HepG2 (cell line): ENCODE measurements at regions not wholly inside any gene's neighbourhood (a gene's known extent, or its start where the extent isn't known, plus 50 kb on each side); places are given as distances from the start of the nearest gene placed in this dataset.
A peak's percentile ranks its signal among the peaks of the same experiment; 100 is the strongest.

Experiments used
- ATF1 ChIP-seq: IDR thresholded peaks from 2 replicates; pipeline ENCODE4 v1.6.1; 2016; ENCODE audit warnings: mild to moderate bottlenecking, control low read depth
- BCL6 ChIP-seq: IDR thresholded peaks from 2 replicates; pipeline ENCODE4 v1.6.1; 2016; ENCODE audit warnings: missing genetic modification reagents, missing compliant biosample characterization
- XRCC5 ChIP-seq: fragments of 200-400 bp; formaldehyde crosslinking; optimal IDR thresholded peaks from 2 replicates; pipeline ENCODE3; 2017; ENCODE audit warnings: mild to moderate bottlenecking, low read length
- ZFP1 ChIP-seq: IDR thresholded peaks from 2 replicates; pipeline ENCODE4 v1.6.1; 2016
- ZNF253 ChIP-seq: sonication (generic); formaldehyde crosslinking; IDR thresholded peaks from 2 replicates; pipeline ENCODE4 v1.8.0; 2022; ENCODE audit warnings: mild to moderate bottlenecking, missing genetic modification reagents, borderline replicate concordance
- ZNF264 ChIP-seq: sonication (generic); formaldehyde crosslinking; IDR thresholded peaks from 2 replicates; pipeline ENCODE4 v1.4.0; 2020; ENCODE audit warnings: missing genetic modification reagents
- ZNF292 ChIP-seq: sonication (generic); formaldehyde crosslinking; IDR thresholded peaks from 2 replicates; pipeline ENCODE4 v1.8.1; 2022; ENCODE audit warnings: mild to moderate bottlenecking, low read depth, missing genetic modification reagents, borderline replicate concordance
- ZNF572 ChIP-seq: sonication (generic); formaldehyde crosslinking; IDR thresholded peaks from 2 replicates; pipeline ENCODE4 v1.5.1; 2020; ENCODE audit warnings: mild to moderate bottlenecking, missing genetic modification reagents
- ZNF709 ChIP-seq: sonication (generic); formaldehyde crosslinking; IDR thresholded peaks from 2 replicates; pipeline ENCODE4 v1.5.0; 2020; ENCODE audit warnings: mild to moderate bottlenecking, missing genetic modification reagents
- TF ChIP-seq, protein P1 (sequence below): sonication (generic); formaldehyde crosslinking; IDR thresholded peaks from 2 replicates; pipeline ENCODE4 v1.5.0; 2020; ENCODE audit warnings: missing genetic modification reagents
- TF ChIP-seq, protein P2 (sequence below): IDR thresholded peaks from 2 replicates; pipeline ENCODE4 v1.6.1; 2016; ENCODE audit warnings: low read depth, control low read depth
- TF ChIP-seq, protein P3 (sequence below): IDR thresholded peaks from 2 replicates; pipeline ENCODE4 v1.6.1; 2016; ENCODE audit warnings: low read depth, missing genetic modification reagents, missing compliant biosample characterization
- TF ChIP-seq, protein P4 (sequence below), 2 experiments: sonication (generic) in 1 of 2; formaldehyde crosslinking in 1 of 2; IDR thresholded peaks; 2 replicates each; pipeline versions ENCODE4 v1.4.0 to v1.6.1; 2016 to 2020; ENCODE audit warnings: borderline replicate concordance in 1 of 2, low read depth in 1 of 2, mild to moderate bottlenecking in 1 of 2, missing genetic modification reagents in 1 of 2
- TF ChIP-seq, protein P5 (sequence below): sonication (generic); formaldehyde crosslinking; IDR thresholded peaks from 2 replicates; pipeline ENCODE4 v1.4.0; 2020; ENCODE audit warnings: missing genetic modification reagents

DNA sequence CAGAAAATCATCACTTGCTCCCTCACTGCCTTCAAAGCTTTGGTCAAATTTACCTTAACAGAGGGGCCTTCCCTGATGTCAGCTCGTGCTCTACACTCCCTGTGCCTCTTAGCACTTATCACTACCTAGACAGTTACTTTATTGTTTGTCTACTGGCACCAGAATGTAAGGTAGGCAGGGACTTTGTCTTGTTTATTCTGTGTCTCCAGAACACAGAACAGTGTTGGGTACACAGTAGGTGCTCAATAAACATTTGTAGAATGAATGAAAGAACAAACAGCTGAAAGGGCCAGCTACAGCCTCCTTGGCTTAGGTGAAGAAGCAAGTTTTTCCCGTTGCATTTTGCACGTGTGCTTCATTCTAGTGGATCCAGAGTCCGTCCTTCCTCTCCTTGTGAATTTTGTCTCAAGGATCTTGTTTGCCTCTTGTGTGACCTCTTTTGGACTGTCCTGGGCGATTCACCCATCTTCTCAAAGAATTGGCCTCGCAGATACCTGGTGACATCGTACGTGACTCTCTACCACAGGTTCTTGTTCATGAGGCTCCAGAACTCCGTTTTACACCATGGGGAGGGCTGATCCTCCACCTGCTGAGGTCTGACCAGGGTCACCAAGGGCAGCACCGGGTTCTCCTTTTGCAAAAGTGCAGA, 84.2 kb upstream of the ARMC2 start (continued):
- peak; percentile 92 for TF ChIP-seq BCL6
- peak; percentile 62; the same call in 1 of the 2 replicates for TF ChIP-seq ZNF292 (CRISPR knock-in tag)
- TF ChIP-seq, protein P1, sequence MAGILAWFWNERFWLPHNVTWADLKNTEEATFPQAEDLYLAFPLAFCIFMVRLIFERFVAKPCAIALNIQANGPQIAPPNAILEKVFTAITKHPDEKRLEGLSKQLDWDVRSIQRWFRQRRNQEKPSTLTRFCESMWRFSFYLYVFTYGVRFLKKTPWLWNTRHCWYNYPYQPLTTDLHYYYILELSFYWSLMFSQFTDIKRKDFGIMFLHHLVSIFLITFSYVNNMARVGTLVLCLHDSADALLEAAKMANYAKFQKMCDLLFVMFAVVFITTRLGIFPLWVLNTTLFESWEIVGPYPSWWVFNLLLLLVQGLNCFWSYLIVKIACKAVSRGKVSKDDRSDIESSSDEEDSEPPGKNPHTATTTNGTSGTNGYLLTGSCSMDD (CRISPR knock-in tag), result no peak
- TF ChIP-seq ZNF572 (CRISPR knock-in tag), result no peak
- TF ChIP-seq, protein P2, sequence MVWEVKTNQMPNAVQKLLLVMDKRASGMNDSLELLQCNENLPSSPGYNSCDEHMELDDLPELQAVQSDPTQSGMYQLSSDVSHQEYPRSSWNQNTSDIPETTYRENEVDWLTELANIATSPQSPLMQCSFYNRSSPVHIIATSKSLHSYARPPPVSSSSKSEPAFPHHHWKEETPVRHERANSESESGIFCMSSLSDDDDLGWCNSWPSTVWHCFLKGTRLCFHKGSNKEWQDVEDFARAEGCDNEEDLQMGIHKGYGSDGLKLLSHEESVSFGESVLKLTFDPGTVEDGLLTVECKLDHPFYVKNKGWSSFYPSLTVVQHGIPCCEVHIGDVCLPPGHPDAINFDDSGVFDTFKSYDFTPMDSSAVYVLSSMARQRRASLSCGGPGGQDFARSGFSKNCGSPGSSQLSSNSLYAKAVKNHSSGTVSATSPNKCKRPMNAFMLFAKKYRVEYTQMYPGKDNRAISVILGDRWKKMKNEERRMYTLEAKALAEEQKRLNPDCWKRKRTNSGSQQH (CRISPR knock-in tag), result 0 out of 2 replicates have a peak, but pooled peaks have one; percentile 22
- TF ChIP-seq ZNF253, result no peak
- no peak for TF ChIP-seq ZNF709 (CRISPR knock-in tag)
- TF ChIP-seq, protein P3, sequence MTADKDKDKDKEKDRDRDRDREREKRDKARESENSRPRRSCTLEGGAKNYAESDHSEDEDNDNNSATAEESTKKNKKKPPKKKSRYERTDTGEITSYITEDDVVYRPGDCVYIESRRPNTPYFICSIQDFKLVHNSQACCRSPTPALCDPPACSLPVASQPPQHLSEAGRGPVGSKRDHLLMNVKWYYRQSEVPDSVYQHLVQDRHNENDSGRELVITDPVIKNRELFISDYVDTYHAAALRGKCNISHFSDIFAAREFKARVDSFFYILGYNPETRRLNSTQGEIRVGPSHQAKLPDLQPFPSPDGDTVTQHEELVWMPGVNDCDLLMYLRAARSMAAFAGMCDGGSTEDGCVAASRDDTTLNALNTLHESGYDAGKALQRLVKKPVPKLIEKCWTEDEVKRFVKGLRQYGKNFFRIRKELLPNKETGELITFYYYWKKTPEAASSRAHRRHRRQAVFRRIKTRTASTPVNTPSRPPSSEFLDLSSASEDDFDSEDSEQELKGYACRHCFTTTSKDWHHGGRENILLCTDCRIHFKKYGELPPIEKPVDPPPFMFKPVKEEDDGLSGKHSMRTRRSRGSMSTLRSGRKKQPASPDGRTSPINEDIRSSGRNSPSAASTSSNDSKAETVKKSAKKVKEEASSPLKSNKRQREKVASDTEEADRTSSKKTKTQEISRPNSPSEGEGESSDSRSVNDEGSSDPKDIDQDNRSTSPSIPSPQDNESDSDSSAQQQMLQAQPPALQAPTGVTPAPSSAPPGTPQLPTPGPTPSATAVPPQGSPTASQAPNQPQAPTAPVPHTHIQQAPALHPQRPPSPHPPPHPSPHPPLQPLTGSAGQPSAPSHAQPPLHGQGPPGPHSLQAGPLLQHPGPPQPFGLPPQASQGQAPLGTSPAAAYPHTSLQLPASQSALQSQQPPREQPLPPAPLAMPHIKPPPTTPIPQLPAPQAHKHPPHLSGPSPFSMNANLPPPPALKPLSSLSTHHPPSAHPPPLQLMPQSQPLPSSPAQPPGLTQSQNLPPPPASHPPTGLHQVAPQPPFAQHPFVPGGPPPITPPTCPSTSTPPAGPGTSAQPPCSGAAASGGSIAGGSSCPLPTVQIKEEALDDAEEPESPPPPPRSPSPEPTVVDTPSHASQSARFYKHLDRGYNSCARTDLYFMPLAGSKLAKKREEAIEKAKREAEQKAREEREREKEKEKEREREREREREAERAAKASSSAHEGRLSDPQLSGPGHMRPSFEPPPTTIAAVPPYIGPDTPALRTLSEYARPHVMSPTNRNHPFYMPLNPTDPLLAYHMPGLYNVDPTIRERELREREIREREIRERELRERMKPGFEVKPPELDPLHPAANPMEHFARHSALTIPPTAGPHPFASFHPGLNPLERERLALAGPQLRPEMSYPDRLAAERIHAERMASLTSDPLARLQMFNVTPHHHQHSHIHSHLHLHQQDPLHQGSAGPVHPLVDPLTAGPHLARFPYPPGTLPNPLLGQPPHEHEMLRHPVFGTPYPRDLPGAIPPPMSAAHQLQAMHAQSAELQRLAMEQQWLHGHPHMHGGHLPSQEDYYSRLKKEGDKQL, result peak; percentile 86
- TF ChIP-seq ZFP1 (CRISPR knock-in tag), result 0 out of 2 replicates have a peak, but pooled peaks have one; percentile 23
- no peak for TF ChIP-seq XRCC5
- TF ChIP-seq, protein P4, sequence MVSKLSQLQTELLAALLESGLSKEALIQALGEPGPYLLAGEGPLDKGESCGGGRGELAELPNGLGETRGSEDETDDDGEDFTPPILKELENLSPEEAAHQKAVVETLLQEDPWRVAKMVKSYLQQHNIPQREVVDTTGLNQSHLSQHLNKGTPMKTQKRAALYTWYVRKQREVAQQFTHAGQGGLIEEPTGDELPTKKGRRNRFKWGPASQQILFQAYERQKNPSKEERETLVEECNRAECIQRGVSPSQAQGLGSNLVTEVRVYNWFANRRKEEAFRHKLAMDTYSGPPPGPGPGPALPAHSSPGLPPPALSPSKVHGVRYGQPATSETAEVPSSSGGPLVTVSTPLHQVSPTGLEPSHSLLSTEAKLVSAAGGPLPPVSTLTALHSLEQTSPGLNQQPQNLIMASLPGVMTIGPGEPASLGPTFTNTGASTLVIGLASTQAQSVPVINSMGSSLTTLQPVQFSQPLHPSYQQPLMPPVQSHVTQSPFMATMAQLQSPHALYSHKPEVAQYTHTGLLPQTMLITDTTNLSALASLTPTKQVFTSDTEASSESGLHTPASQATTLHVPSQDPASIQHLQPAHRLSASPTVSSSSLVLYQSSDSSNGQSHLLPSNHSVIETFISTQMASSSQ (IDR thresholded peaks at IDR 0.05; ENCODE audit: low read depth), result peak; percentile 41; the same call in 1 of the 2 replicates
- TF ChIP-seq, protein P4 (CRISPR knock-in tag; IDR thresholded peaks at IDR 0.05; ENCODE audit: borderline replicate concordance), result peak; percentile 57; the same call in 1 of the 2 replicates
- TF ChIP-seq, protein P5, sequence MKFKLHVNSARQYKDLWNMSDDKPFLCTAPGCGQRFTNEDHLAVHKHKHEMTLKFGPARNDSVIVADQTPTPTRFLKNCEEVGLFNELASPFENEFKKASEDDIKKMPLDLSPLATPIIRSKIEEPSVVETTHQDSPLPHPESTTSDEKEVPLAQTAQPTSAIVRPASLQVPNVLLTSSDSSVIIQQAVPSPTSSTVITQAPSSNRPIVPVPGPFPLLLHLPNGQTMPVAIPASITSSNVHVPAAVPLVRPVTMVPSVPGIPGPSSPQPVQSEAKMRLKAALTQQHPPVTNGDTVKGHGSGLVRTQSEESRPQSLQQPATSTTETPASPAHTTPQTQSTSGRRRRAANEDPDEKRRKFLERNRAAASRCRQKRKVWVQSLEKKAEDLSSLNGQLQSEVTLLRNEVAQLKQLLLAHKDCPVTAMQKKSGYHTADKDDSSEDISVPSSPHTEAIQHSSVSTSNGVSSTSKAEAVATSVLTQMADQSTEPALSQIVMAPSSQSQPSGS (CRISPR knock-in tag), result peak; percentile 70
- TF ChIP-seq ZNF264 (CRISPR knock-in tag), result peak; percentile 88; the same call in 1 of the 2 replicates
- TF ChIP-seq ATF1 (CRISPR knock-in tag), result no peak
